Left renal cortex interstitium (tissue), 4 donors: ENCODE measurements at regions not wholly inside any gene's neighbourhood (a gene's known extent, or its start where the extent isn't known, plus 50 kb on each side); places are given as distances from the start of the nearest gene placed in this dataset.

ENCODE experiments used
- DNase-seq, 4 donors: peaks; one replicate each; pipeline ENCODE4 v3.0.0-alpha.2; 2013; ENCODE audit warnings: low read depth in 4 of 4, low spot score in 2 of 4, missing footprints in 1 of 4

DNA sequence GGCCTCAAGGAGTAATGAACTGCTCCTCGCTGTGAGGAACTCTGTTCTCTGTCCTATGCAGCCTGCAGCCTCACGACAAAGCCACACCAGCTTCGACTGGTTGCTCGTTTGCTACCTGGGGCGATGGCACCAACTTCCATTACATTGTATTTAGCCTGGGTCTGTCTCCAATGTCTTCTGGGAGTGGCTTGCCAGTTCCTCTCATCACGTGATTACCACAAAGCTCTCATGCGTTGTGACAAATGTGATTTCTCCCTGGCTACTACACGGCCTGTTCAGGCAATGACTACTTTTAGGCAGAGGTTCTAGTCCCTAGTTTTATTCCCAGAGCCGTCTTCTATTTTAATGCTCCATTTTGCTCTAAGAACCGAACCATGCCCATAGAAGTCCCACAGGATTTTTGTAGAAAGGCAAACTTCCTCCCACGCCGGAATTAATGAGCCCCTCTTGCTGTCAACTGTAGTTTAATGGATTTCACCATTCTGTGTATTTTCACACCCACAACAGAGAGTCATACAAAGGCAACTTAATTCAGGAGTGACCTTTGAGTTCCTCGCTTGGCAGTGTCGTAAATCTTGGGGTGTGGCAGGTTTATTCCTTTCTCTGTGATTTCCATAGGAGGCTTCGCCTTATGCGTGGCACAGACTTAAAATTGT lies 351.9 kb downstream of the EFNB2 start:
- peak; percentile 47 to 67 (median 56) for DNase-seq

DNA sequence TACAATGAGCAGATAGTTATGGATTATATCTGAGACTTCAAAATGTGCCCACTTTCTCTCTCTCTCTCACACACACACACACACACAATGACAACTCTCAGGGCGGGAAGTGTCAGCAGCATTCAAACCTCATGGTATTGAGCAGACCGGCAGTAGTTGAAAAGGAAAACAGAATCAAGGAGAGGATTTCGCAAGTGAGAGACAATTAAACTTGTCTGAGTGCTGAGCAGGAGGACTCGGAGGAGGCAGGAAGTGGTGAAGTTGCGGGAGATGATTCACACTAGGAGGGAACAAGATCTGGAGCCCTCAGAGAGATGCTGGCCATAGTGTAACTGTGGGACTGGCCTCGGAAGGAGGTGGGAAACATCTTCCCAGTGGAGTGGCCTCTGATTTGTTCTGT lies 353.1 kb downstream of the EFNB2 start:
- no peak for DNase-seq

DNA sequence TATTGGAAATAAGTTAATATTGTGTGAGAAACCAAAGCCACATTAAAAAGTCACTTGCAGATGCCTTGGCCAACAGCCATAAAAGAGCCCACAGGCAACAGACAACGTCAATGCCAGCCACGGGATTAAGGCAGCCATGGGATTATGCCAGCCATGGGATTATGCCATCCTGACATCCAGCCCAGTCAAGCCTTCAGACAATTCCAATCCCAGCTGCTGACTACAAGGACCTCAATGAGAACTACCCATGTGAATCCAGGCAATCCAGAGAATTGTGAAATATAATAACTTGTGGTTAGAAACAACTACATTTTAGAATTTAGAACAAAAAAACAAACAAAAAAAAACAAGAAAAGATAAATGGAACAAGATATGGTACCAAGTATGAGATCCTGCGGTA lies 356.6 kb downstream of the EFNB2 start:
- DNase-seq: no peak

DNA sequence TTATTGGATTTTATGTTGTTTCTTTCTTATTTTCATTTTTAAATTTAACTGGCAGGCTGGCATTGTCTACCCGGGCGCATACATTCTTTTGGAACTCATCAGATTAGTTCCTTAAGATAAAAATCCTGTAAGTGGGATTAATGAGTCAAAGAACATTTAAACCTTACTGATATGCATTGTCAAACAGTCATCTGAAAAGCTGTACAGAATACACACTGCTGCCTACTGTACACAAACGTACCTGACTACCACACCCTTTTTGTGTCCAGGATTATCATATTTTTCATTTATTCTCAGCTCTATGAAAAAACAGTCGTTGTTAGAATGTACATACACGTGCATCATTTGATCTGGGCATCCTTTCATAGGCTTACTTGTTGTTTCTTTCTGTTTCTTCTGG lies 358.3 kb downstream of the EFNB2 start:
- no peak for DNase-seq

GRCh38 chr13:106176117-106176516 lies 359.3 kb downstream of the EFNB2 start:
- DNase-seq: no peak

GRCh38 chr13:106173891-106174610 lies 361.4 kb downstream of the EFNB2 start:
- no peak for DNase-seq

- peak in 3 of 4 donors; percentile 50 to 73 (median 50) for DNase-seq
Measured at GRCh38 chr13:106173346-106173745, 362.1 kb downstream of the EFNB2 start.

- no peak for DNase-seq
Measured at GRCh38 chr13:106172176-106172905, 363.1 kb downstream of the EFNB2 start.

GRCh38 chr13:106163426-106163825 lies 372.0 kb downstream of the EFNB2 start:
- no peak for DNase-seq

- no peak for DNase-seq
Measured at GRCh38 chr13:106161146-106161545, 374.3 kb downstream of the EFNB2 start.

DNA sequence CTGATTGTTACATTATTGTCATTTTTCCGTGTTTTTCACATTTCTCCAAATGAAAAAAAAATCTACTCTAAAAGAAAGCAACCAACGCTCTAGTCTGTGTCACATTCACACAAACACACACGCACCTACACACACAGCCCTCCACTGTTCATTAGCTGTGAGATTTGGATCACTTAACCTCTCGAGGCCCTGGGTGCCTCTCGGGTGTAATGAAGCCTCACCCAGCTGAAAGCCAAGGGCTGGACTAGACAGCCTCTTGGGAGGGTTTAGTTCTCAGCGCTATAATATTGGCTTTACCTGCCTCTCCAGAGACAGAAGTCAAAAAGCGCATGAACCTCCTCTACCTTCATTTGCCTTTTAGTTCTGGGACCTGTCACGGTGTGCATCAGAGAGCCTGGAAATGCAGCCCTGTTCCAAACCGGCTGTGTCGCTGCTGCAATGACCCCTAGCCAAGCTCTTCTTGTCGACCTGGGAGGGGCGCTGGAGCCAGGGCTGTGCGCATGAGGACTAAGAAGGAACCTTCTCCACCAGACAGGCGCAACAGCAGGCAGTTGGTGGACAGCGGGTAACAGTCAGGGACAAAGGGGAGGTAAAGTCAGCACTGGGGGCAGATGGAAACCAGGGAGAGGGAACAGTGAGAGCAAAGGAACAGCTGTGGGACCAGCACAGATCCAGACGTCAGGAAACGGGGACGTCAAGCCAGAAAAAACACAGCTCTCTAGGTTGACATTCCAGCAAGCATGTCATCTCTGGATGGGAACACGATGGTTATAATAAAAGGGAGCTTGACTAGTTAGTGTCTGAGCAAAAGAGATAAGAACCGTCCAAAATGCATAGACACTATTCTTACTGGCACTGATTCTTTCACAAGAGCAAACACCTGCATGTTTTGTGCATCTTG lies 375.9 kb downstream of the EFNB2 start:
- no peak for DNase-seq

GRCh38 chr13:106156468-106156867 lies 379.0 kb downstream of the EFNB2 start:
- no peak for DNase-seq

DNA sequence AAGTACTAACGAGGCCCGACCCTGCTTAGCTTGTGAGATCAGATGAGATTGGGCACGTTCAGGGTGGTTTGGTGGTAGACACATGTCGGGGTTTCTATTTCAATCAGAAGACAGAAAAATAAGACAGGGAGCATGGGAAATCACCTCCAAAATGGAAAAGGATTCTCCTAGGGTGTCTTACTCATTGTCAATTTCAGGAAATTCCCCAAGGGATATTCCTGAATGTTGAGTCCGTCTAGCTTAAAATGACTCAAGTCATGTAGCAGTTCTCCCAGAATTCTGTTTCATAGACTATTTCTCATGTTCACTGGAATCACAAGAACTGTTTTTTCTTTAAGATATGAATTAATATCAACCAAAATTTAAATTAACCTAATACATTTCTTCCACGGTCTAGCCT lies 380.1 kb downstream of the EFNB2 start:
- DNase-seq: no peak

DNA sequence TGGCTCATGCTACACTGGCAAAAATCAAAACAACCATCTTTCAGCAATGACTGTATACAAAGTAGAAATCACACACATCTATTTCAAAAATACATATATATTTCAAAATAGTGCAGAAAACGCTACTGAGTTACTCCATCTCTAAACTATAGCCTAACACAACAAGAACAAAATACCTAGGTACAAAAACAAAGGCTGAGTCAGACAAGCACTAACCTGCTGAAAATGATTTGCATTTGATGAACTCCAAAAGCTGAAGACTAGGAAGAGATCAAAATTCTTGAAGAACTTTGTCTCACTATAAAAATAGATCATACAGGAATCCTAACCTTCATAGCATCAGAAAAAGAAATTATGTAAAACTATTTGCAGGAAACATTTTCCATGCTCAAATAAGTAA lies 381.6 kb downstream of the EFNB2 start:
- no peak for DNase-seq

DNA sequence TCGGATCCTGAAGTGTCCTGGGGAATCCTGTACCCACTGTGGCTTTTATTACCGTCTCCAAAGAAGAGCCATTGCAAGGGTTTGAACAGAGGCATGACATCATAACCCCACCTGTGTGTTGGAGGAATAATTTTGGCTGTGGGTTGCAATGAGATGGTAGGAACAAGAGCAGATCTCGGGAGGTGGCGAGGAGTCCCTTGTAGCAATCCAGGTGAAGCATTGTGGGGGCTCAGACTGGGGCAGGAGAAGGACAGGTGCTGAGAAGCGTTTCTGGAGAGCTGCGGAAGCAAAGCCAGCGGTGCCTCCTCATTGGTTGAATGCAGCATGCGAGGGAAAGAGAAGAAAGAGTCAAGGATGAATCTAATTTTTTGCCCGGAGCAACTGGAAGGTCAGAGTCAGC lies 382.4 kb downstream of the EFNB2 start:
- no peak for DNase-seq

- no peak for DNase-seq
Measured at GRCh38 chr13:106152047-106152446, 383.4 kb downstream of the EFNB2 start.

DNA sequence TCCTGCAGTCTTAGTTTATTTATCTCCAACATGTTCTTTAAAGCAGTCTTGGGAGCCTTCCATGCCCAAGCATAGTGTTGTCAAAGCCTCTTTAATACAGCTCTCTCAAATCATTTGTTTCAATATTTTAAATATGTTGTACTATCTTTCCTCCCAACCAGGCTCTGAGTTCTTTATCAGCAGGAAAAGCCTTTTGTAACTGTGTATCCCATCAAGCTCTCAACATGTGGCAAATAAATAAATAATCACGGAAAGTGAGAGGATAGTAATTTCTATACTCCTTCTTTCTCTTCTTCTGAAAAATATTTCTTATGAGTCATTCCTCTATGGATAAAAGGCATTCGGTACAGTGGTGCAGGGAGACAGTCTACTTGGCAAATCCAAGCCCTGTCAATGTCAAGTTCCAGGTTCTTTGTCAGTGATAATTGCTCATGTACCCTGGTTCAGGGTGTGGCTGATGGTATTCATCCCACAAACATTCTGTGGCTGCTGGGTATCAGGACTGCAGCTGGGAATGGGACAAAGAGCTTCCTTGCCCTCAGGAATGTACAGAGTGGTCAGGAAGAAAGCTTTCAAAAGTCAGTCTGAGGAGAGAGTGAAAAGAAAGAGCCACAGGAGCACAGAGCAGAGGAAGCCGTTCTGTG lies 384.3 kb downstream of the EFNB2 start:
- no peak for DNase-seq

- no peak for DNase-seq
Measured at GRCh38 chr13:106145997-106146864, 389.2 kb downstream of the EFNB2 start.

DNA sequence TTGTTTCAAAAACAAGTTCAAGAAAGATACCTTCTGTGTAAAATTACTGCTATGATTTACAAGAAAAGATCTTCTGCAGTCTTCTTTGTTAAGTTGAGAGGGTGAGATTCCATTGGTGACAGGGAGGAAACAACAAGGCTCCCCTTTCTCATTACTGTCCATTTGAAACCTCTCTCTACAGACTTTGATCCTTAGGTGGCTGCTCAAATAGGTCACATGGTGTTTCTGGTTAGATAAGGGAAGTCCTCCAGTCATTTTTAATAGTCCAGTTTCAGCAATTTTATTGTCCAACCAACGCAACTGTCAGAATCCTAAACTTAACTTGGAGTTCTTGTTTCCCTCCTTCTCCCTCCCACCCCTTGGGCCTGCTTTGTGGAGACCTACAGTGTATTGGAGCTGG lies 390.4 kb downstream of the EFNB2 start:
- DNase-seq: no peak
